HEK293 (cell line): ENCODE measurements at regions not wholly inside any gene's neighbourhood (a gene's known extent, or its start where the extent isn't known, plus 50 kb on each side); places are given as distances from the start of the nearest gene placed in this dataset.

ENCODE experiments used
- CTCF ChIA-PET: fragments of 350-600 bp; formaldehyde crosslinking; extraction: SDS; loops from one replicate; lab custom pipeline; 2021; ENCODE audit warnings: antibody characterized with exemption; lab: Yijun Ruan, JAX
- POLR2A ChIA-PET: fragments of 300-600 bp; formaldehyde crosslinking; extraction: SDS; loops from one replicate; lab custom pipeline; 2020; ENCODE audit warnings: antibody characterized with exemption, inconsistent platforms; lab: Yijun Ruan, JAX
- H3K27ac ChIP-seq: fragments of 200-500 bp; sonication (Bioruptor generic); 2 replicates; pipeline ENCODE4 v1.5.1; 2014; ENCODE audit warnings: low read depth, low read length, control low read depth, inconsistent platforms; ENCODE audit errors: extremely low read depth
- H3K36me3 ChIP-seq, 2 experiments: fragments of 200-500 bp in 1 of 2; sonication (Bioruptor generic) in 1 of 2; 1 replicate in 1 of 2; 2 replicates in 1 of 2; pipeline ENCODE4 v1.5.1; 2014 to 2017; ENCODE audit warnings: inconsistent platforms in 2 of 2, low read length in 2 of 2; ENCODE audit not compliant: control insufficient read depth in 2 of 2, insufficient read depth in 1 of 2
- H3K4me1 ChIP-seq: fragments of 200-500 bp; sonication (Bioruptor generic); 2 replicates; pipeline ENCODE4 v1.5.1; 2014; ENCODE audit warnings: mild to moderate bottlenecking, low read length, inconsistent platforms; ENCODE audit not compliant: control insufficient read depth, insufficient read depth
- H3K4me3 ChIP-seq: 2 replicates; pipeline ENCODE4 v1.5.1; 2011; ENCODE audit warnings: low read depth, mild to moderate bottlenecking, control low read depth, low read length, moderate library complexity
- H3K9me3 ChIP-seq: fragments of 200-500 bp; sonication (Bioruptor generic); 2 replicates; pipeline ENCODE4 v1.5.1; 2014; ENCODE audit warnings: low read depth, low read length, inconsistent platforms; ENCODE audit not compliant: control insufficient read depth, insufficient read depth
- BCL11B ChIP-seq: fragments of 450-650 bp; formaldehyde crosslinking; IDR thresholded peaks from 2 replicates; pipeline ENCODE4 v1.5.1; 2016; ENCODE audit warnings: low read depth, missing biosample characterization, missing genetic modification characterization
- EGR2 ChIP-seq: fragments of 450-650 bp; formaldehyde crosslinking; IDR thresholded peaks from 2 replicates; pipeline ENCODE4 v1.5.1; 2016; ENCODE audit warnings: low read depth, missing biosample characterization, missing genetic modification characterization
- HIC1 ChIP-seq: fragments of 450-650 bp; formaldehyde crosslinking; IDR thresholded peaks from 2 replicates; pipeline ENCODE4 v1.5.1; 2016; ENCODE audit warnings: missing biosample characterization, missing genetic modification characterization
- KLF1 ChIP-seq: fragments of 450-650 bp; formaldehyde crosslinking; IDR thresholded peaks from 2 replicates; pipeline ENCODE4 v1.5.1; 2016; ENCODE audit warnings: missing biosample characterization, missing genetic modification characterization
- KLF10 ChIP-seq: fragments of 450-650 bp; IDR thresholded peaks from 2 replicates; pipeline ENCODE4 v1.5.1; 2018; ENCODE audit warnings: missing biosample characterization, mild to moderate bottlenecking, missing genetic modification characterization
- KLF7 ChIP-seq: fragments of 450-650 bp; formaldehyde crosslinking; IDR thresholded peaks from 2 replicates; pipeline ENCODE4 v1.5.1; 2016; ENCODE audit warnings: missing biosample characterization, missing genetic modification characterization, borderline replicate concordance
- ZBTB48 ChIP-seq: fragments of 450-650 bp; formaldehyde crosslinking; IDR thresholded peaks from 2 replicates; pipeline ENCODE4 v1.5.1; 2016; ENCODE audit warnings: missing biosample characterization, missing genetic modification characterization
- ZFP3 ChIP-seq: fragments of 450-650 bp; formaldehyde crosslinking; IDR thresholded peaks from 2 replicates; pipeline ENCODE4 v1.5.1; 2016; ENCODE audit warnings: low read depth, missing biosample characterization, missing genetic modification characterization
- ZFP41 ChIP-seq: fragments of 450-650 bp; formaldehyde crosslinking; IDR thresholded peaks from 2 replicates; pipeline ENCODE4 v1.5.1; 2016; ENCODE audit warnings: missing biosample characterization, missing genetic modification characterization, borderline replicate concordance
- ZIC2 ChIP-seq: fragments of 450-650 bp; formaldehyde crosslinking; IDR thresholded peaks from 2 replicates; pipeline ENCODE4 v1.5.1; 2016; ENCODE audit warnings: missing biosample characterization, missing genetic modification characterization
- ZNF10 ChIP-seq: fragments of 450-650 bp; formaldehyde crosslinking; IDR thresholded peaks from 2 replicates; pipeline ENCODE4 v1.5.1; 2017; ENCODE audit warnings: missing biosample characterization, missing genetic modification characterization
- ZNF223 ChIP-seq: fragments of 450-650 bp; formaldehyde crosslinking; IDR thresholded peaks from 2 replicates; pipeline ENCODE4 v1.5.1; 2016; ENCODE audit warnings: missing biosample characterization, missing genetic modification characterization
- ZNF561 ChIP-seq: fragments of 450-650 bp; IDR thresholded peaks from 2 replicates; pipeline ENCODE4 v1.5.1; 2018; ENCODE audit warnings: missing biosample characterization, missing genetic modification characterization, borderline replicate concordance
- ZNF658 ChIP-seq: fragments of 450-650 bp; formaldehyde crosslinking; IDR thresholded peaks from 2 replicates; pipeline ENCODE4; 2016; ENCODE audit warnings: missing biosample characterization, missing genetic modification characterization
- ZNF785 ChIP-seq: fragments of 450-650 bp; formaldehyde crosslinking; IDR thresholded peaks from 2 replicates; pipeline ENCODE4 v1.5.1; 2016; ENCODE audit warnings: missing biosample characterization, missing genetic modification characterization
- ZNF792 ChIP-seq: fragments of 450-650 bp; formaldehyde crosslinking; IDR thresholded peaks from 2 replicates; pipeline ENCODE4 v1.5.1; 2016; ENCODE audit warnings: missing biosample characterization, missing genetic modification characterization
- ZNF837 ChIP-seq: fragments of 450-650 bp; formaldehyde crosslinking; IDR thresholded peaks from 2 replicates; pipeline ENCODE4 v1.5.1; 2016; ENCODE audit warnings: missing biosample characterization, missing genetic modification characterization
- ZSCAN18 ChIP-seq: fragments of 450-650 bp; formaldehyde crosslinking; IDR thresholded peaks from 2 replicates; pipeline ENCODE4 v1.5.1; 2016; ENCODE audit warnings: missing biosample characterization, missing genetic modification characterization
- TF ChIP-seq, protein P1 (sequence below): fragments of 450-650 bp; formaldehyde crosslinking; IDR thresholded peaks from 2 replicates; pipeline ENCODE4 v1.5.1; 2016; ENCODE audit warnings: missing biosample characterization, missing genetic modification characterization
- TF ChIP-seq, protein P2 (sequence below): fragments of 450-650 bp; formaldehyde crosslinking; IDR thresholded peaks from 2 replicates; pipeline ENCODE4 v1.5.1; 2016; ENCODE audit warnings: missing biosample characterization, missing genetic modification characterization

DNA sequence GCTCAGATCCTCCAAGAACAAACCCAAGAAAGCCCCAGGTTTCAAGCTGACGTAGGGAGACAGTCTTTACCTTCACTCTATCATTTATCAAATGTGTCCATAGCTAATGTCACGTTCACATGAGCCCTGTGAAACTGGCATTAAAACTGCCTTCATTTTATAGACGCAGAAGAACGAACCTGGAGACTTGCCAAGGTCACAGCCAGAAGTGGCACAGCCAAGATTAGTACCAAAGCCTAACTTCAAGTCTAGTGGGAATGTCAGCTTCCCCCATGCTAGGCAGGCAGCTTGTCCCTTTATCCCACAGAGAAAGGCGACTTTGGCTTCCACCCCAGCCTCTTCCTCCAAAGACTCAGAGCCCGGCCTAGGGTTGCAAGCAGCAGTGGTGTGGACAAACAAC, 517.2 kb downstream of the SHQ1 start:
- Histone ChIP-seq H3K4me1 (no peaks in the 10 kb centered on the region), H3K36me3 (no peaks in the 10 kb centered on the region), H3K9me3 (no peaks in the 10 kb centered on the region), H3K27ac (no peak overlapping the region), H3K4me3 (no peak overlapping the region)
- POLR2A ChIA-PET = no interaction called here
- TF ChIP-seq, protein P1, sequence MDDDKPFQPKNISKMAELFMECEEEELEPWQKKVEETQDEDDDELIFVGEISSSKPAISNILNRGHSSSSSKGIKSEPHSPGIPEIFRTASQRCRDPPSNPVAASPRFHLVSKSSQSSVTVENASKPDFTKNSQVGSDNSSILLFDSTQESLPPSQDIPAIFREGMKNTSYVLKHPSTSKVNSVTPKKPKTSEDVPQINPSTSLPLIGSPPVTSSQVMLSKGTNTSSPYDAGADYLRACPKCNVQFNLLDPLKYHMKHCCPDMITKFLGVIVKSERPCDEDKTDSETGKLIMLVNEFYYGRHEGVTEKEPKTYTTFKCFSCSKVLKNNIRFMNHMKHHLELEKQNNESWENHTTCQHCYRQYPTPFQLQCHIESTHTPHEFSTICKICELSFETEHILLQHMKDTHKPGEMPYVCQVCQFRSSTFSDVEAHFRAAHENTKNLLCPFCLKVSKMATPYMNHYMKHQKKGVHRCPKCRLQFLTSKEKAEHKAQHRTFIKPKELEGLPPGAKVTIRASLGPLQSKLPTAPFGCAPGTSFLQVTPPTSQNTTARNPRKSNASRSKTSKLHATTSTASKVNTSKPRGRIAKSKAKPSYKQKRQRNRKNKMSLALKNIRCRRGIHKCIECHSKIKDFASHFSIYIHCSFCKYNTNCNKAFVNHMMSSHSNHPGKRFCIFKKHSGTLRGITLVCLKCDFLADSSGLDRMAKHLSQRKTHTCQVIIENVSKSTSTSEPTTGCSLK (tag by site-specific recombination) = no peak
- no peak for TF ChIP-seq KLF1 (tag by site-specific recombination)
- TF ChIP-seq ZFP41 (tag by site-specific recombination) = no peak
- no peak for TF ChIP-seq ZNF837 (tag by site-specific recombination)
- no peak for TF ChIP-seq ZIC2
- TF ChIP-seq ZNF561 (tag by site-specific recombination) = no peak
- TF ChIP-seq ZBTB48 (tag by site-specific recombination) = no peak
- no peak for TF ChIP-seq ZNF223 (tag by site-specific recombination)
- TF ChIP-seq ZSCAN18 (tag by site-specific recombination) = no peak
- CTCF ChIA-PET = interaction anchor here (0.6 kb wide), 1 partner anchor 14 kb away, joined by 3 read pairs; no protein-coding TSS in a partner anchor

DNA sequence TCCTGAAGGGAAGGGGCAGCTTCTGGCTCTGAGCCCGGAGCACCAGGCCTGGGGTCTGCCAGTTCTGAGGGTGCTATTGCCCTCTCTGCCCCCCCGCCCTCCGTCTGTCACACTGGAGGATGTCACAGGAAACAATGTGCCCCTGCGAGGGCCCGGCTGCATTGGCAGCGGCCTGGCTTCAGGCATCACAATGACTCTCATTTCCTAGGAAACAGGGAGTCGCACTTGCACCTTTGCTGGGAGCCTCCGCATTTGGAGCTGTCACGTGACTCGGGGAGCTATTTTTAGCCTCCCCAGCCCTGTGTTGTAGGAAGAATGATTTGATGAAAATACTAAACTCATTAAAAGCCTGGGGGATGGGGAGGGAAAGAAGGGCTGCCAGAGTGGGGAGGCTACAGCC, 518.9 kb downstream of the SHQ1 start:
- no peaks in the 10 kb centered on the region for H3K9me3 ChIP-seq
- TF ChIP-seq BCL11B (tag by site-specific recombination) = no peak
- no peak for TF ChIP-seq ZNF792 (tag by site-specific recombination)
- no peak for TF ChIP-seq HIC1 (tag by site-specific recombination)
- no peak for TF ChIP-seq ZNF658
- TF ChIP-seq KLF10 (tag by site-specific recombination) = no peak
- no peak for TF ChIP-seq ZNF785
- TF ChIP-seq, protein P2, sequence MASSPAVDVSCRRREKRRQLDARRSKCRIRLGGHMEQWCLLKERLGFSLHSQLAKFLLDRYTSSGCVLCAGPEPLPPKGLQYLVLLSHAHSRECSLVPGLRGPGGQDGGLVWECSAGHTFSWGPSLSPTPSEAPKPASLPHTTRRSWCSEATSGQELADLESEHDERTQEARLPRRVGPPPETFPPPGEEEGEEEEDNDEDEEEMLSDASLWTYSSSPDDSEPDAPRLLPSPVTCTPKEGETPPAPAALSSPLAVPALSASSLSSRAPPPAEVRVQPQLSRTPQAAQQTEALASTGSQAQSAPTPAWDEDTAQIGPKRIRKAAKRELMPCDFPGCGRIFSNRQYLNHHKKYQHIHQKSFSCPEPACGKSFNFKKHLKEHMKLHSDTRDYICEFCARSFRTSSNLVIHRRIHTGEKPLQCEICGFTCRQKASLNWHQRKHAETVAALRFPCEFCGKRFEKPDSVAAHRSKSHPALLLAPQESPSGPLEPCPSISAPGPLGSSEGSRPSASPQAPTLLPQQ (tag by site-specific recombination) = no peak
- no peak for TF ChIP-seq ZFP3 (tag by site-specific recombination)
- TF ChIP-seq ZNF10 (tag by site-specific recombination) = no peak
- no peak for TF ChIP-seq KLF7 (tag by site-specific recombination)
- TF ChIP-seq EGR2 (tag by site-specific recombination) = no peak
- ChIA-PET POLR2A (no interaction called here), CTCF (interaction anchor here (0.6 kb wide), 1 partner anchor 454 kb away, joined by 3 read pairs; no protein-coding TSS in a partner anchor)
- no peak overlapping the region for H3K27ac ChIP-seq
- H3K36me3 ChIP-seq = no peaks in the 10 kb centered on the region
- no peak overlapping the region for H3K4me3 ChIP-seq
- no peaks in the 10 kb centered on the region for H3K4me1 ChIP-seq
